Fibroblast of lung (primary cell): ENCODE measurements at regions not wholly inside any gene's neighbourhood (a gene's known extent, or its start where the extent isn't known, plus 50 kb on each side); places are given as distances from the start of the nearest gene placed in this dataset.

ENCODE experiments used
- DNase-seq, 2 donors: peaks; one replicate each; pipeline versions ENCODE4 v3.0.0 to v3.0.0-alpha.2; 2010; ENCODE audit warnings: low read depth in 2 of 2
- H2AFZ ChIP-seq: 2 replicates; pipeline ENCODE4 v1.5.1; 2012; ENCODE audit warnings: low read length, control low read depth, inconsistent platforms
- H3K27ac ChIP-seq: 2 replicates; pipeline ENCODE4 v1.5.1; 2011; ENCODE audit warnings: low read length, control low read depth; ENCODE audit not compliant: insufficient read depth
- H3K27me3 ChIP-seq: 2 replicates; pipeline ENCODE4 v1.5.1; 2011; ENCODE audit warnings: mild to moderate bottlenecking, low read length; ENCODE audit not compliant: control insufficient read depth, insufficient read depth
- H3K36me3 ChIP-seq: 2 replicates; pipeline ENCODE4 v1.5.1; 2011; ENCODE audit warnings: low read length; ENCODE audit not compliant: control insufficient read depth, insufficient read depth
- H3K4me1 ChIP-seq: 2 replicates; pipeline ENCODE4 v1.5.1; 2011; ENCODE audit warnings: low read length; ENCODE audit not compliant: control insufficient read depth, insufficient read depth; ENCODE audit errors: extremely low read depth
- H3K4me2 ChIP-seq: 2 replicates; pipeline ENCODE4 v1.5.1; 2011; ENCODE audit warnings: low read length, control low read depth; ENCODE audit not compliant: insufficient read depth; ENCODE audit errors: extremely low read depth
- H3K4me3 ChIP-seq, 4 experiments: fragments of 200-600 bp in 1 of 4; sonication (generic) in 1 of 4; replicated peaks in 1 of 4; 2 replicates each; pipeline ENCODE4 v1.5.1; 2011 to 2016; ENCODE audit warnings: low read length in 4 of 4, low read depth in 3 of 4, mild to moderate bottlenecking in 3 of 4, control low read depth in 2 of 4, inconsistent platforms in 1 of 4, mixed read lengths in 1 of 4; ENCODE audit not compliant: insufficient read depth in 1 of 4; ENCODE audit errors: control extremely low read depth in 1 of 4
- H3K79me2 ChIP-seq: 2 replicates; pipeline ENCODE4 v1.5.1; 2012; ENCODE audit warnings: mild to moderate bottlenecking, low read length, inconsistent platforms; ENCODE audit not compliant: control insufficient read depth, insufficient read depth
- H3K9ac ChIP-seq: 2 replicates; pipeline ENCODE4 v1.5.1; 2011; ENCODE audit warnings: mild to moderate bottlenecking, low read length, control low read depth; ENCODE audit not compliant: insufficient read depth
- H3K9me3 ChIP-seq: 2 replicates; pipeline ENCODE4 v1.5.1; 2012; ENCODE audit warnings: low read depth, low read length; ENCODE audit not compliant: control insufficient read depth, insufficient read depth
- H4K20me1 ChIP-seq: 2 replicates; pipeline ENCODE4 v1.5.1; 2011; ENCODE audit warnings: low read length; ENCODE audit not compliant: control insufficient read depth, insufficient read depth; ENCODE audit errors: extremely low read depth
- EZH2 ChIP-seq: IDR thresholded peaks from 2 replicates; pipeline ENCODE4 v1.5.1; 2012; ENCODE audit warnings: low read length, control low read depth, mild to moderate bottlenecking; ENCODE audit errors: missing control alignments
- TF ChIP-seq, protein P1 (sequence below), 2 donors: IDR thresholded peaks in 1 of 2; conservative IDR thresholded peaks in 1 of 2; 1 replicate in 1 of 2; 2 replicates in 1 of 2; pipeline ENCODE4 v1.5.1; 2011 to 2012; ENCODE audit warnings: low read length in 2 of 2, control low read depth in 1 of 2, inconsistent platforms in 1 of 2, low read depth in 1 of 2, mild to moderate bottlenecking in 1 of 2

GRCh38 chr3:67094167-67094566 lies 96.1 kb downstream of the KBTBD8 start:
- H3K79me2 ChIP-seq: no peaks in the 10 kb centered on the region
- no peak overlapping the region for H3K9ac ChIP-seq
- no peaks in the 10 kb centered on the region for H3K27me3 ChIP-seq
- no peaks in the 10 kb centered on the region for H3K9me3 ChIP-seq
- no peak overlapping the region for H3K4me2 ChIP-seq
- peaks cover 2% of the 10 kb centered on the region for H3K4me1 ChIP-seq
- no peak overlapping the region for H3K27ac ChIP-seq
- no peaks in the 10 kb centered on the region for H4K20me1 ChIP-seq
- TF ChIP-seq, protein P1, sequence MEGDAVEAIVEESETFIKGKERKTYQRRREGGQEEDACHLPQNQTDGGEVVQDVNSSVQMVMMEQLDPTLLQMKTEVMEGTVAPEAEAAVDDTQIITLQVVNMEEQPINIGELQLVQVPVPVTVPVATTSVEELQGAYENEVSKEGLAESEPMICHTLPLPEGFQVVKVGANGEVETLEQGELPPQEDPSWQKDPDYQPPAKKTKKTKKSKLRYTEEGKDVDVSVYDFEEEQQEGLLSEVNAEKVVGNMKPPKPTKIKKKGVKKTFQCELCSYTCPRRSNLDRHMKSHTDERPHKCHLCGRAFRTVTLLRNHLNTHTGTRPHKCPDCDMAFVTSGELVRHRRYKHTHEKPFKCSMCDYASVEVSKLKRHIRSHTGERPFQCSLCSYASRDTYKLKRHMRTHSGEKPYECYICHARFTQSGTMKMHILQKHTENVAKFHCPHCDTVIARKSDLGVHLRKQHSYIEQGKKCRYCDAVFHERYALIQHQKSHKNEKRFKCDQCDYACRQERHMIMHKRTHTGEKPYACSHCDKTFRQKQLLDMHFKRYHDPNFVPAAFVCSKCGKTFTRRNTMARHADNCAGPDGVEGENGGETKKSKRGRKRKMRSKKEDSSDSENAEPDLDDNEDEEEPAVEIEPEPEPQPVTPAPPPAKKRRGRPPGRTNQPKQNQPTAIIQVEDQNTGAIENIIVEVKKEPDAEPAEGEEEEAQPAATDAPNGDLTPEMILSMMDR (conservative IDR thresholded peaks at IDR 0.05 in 1 of 2, IDR thresholded peaks at IDR 0.05 in 1 of 2; ENCODE audit: low read depth in 1 of 2, low read length in 2 of 2): no peak
- TF ChIP-seq EZH2: no peak
- no peak overlapping the region for H3K4me3 ChIP-seq
- DNase-seq: no peak
- no peaks in the 10 kb centered on the region for H3K36me3 ChIP-seq
- no peak overlapping the region for H2AFZ ChIP-seq

- Histone ChIP-seq H3K9me3 (no peaks in the 10 kb centered on the region), H3K4me3 (no peak overlapping the region), H3K27me3 (no peaks in the 10 kb centered on the region), H2AFZ (no peak overlapping the region), H3K36me3 (no peaks in the 10 kb centered on the region), H3K9ac (no peak overlapping the region), H3K79me2 (no peaks in the 10 kb centered on the region), H3K27ac (no peak overlapping the region), H3K4me2 (no peak overlapping the region), H4K20me1 (no peaks in the 10 kb centered on the region), H3K4me1 (peaks cover 2% of the 10 kb centered on the region)
- DNase-seq: peak in 1 of 2 donors; percentile 28
- no peak for TF ChIP-seq EZH2
- TF ChIP-seq, protein P1 (conservative IDR thresholded peaks at IDR 0.05 in 1 of 2, IDR thresholded peaks at IDR 0.05 in 1 of 2; ENCODE audit: low read depth in 1 of 2, low read length in 2 of 2): no peak
Measured at GRCh38 chr3:67094774-67095173, 96.7 kb downstream of the KBTBD8 start.

- no peak overlapping the region for H3K4me3 ChIP-seq
- no peak overlapping the region for H2AFZ ChIP-seq
- H3K27ac ChIP-seq: no peak overlapping the region
- TF ChIP-seq EZH2: no peak
- TF ChIP-seq, protein P1 (conservative IDR thresholded peaks at IDR 0.05 in 1 of 2, IDR thresholded peaks at IDR 0.05 in 1 of 2; ENCODE audit: low read depth in 1 of 2, low read length in 2 of 2): no peak
- H3K79me2 ChIP-seq: no peaks in the 10 kb centered on the region
- H4K20me1 ChIP-seq: no peaks in the 10 kb centered on the region
- no peak overlapping the region for H3K9ac ChIP-seq
- H3K27me3 ChIP-seq: no peaks in the 10 kb centered on the region
- no peaks in the 10 kb centered on the region for H3K36me3 ChIP-seq
- no peaks in the 10 kb centered on the region for H3K9me3 ChIP-seq
- DNase-seq: no peak
- H3K4me2 ChIP-seq: no peak overlapping the region
- no peaks in the 10 kb centered on the region for H3K4me1 ChIP-seq
Measured at GRCh38 chr3:67104388-67104787, 106.3 kb downstream of the KBTBD8 start.
